IMR-90 (cell line): ENCODE measurements at regions not wholly inside any gene's neighbourhood (a gene's known extent, or its start where the extent isn't known, plus 50 kb on each side); places are given as distances from the start of the nearest gene placed in this dataset.

Experiments used
- ATAC-seq: fragments of 200-7000 bp; cut with Tn5 transposase; 2 replicates; pipeline ENCODE4 v1.9.1; 2020; ENCODE audit warnings: low read depth, mild to moderate bottlenecking, moderate library complexity
- BruUV-seq: library from RNA; stranded (reverse); fragments of 400-500 nt; replicated peaks from 2 replicates; lab custom pipeline; 2021; lab: Mats Ljungman, UMichigan
- CTCF ChIA-PET: fragments of 300-600 bp; formaldehyde crosslinking; extraction: SDS; loops from one replicate; lab custom pipeline; 2021; ENCODE audit warnings: antibody characterized with exemption; lab: Yijun Ruan, JAX
- POLR2A ChIA-PET: fragments of 300-600 bp; sonication (Branson Sonifier 250); formaldehyde crosslinking; loops from one replicate; lab custom pipeline; 2022; ENCODE audit warnings: antibody characterized with exemption; ENCODE audit not compliant: unreplicated experiment; lab: Charles Lee
- DNase-seq: peaks from one replicate; pipeline ENCODE4 v3.0.0; 2013
- H2AFZ ChIP-seq: replicated peaks from 2 replicates; pipeline ENCODE3; 2013; ENCODE audit warnings: low read length, mild to moderate bottlenecking; ENCODE audit not compliant: poor library complexity
- H2AK5ac ChIP-seq: 2 replicates; pipeline ENCODE4 v1.6.1; 2013; ENCODE audit warnings: low read depth, low read length, inconsistent platforms
- H2AK9ac ChIP-seq: replicated peaks from 2 replicates; pipeline ENCODE3; 2013; ENCODE audit warnings: mild to moderate bottlenecking, low read depth, low read length, moderate library complexity; ENCODE audit not compliant: poor library complexity
- H2BK120ac ChIP-seq: 2 replicates; pipeline ENCODE4 v1.6.1; 2013; ENCODE audit warnings: low read depth, low read length, inconsistent platforms
- H2BK15ac ChIP-seq: 3 replicates; pipeline ENCODE4 v1.6.1; 2013; ENCODE audit warnings: low read depth, low read length, inconsistent platforms
- H2BK20ac ChIP-seq: 2 replicates; pipeline ENCODE4 v1.6.1; 2013; ENCODE audit warnings: low read depth, mild to moderate bottlenecking, inconsistent platforms, low read length, moderate library complexity
- H2BK5ac ChIP-seq: 2 replicates; pipeline ENCODE4 v1.6.1; 2013; ENCODE audit warnings: mild to moderate bottlenecking, low read depth, low read length, inconsistent platforms; ENCODE audit not compliant: poor library complexity, severe bottlenecking
- H3K14ac ChIP-seq: replicated peaks from 2 replicates; pipeline ENCODE4 v1.6.1; 2013; ENCODE audit warnings: low read depth, low read length, inconsistent platforms
- H3K18ac ChIP-seq: 2 replicates; pipeline ENCODE4 v1.6.1; 2013; ENCODE audit warnings: low read depth, low read length, control low read depth
- H3K23ac ChIP-seq: 2 replicates; pipeline ENCODE4 v1.6.1; 2013; ENCODE audit warnings: low read depth, low read length, inconsistent platforms
- H3K27ac ChIP-seq: 2 replicates; pipeline ENCODE4 v1.5.1; 2013; ENCODE audit warnings: mild to moderate bottlenecking, control low read depth, low read length; ENCODE audit not compliant: insufficient read depth
- H3K27me3 ChIP-seq: 2 replicates; pipeline ENCODE4 v1.6.1; 2013; ENCODE audit warnings: low read length; ENCODE audit not compliant: control insufficient read depth, insufficient read depth
- H3K36me3 ChIP-seq: 2 replicates; pipeline ENCODE4 v1.6.1; 2013; ENCODE audit warnings: low read length, mixed read lengths; ENCODE audit not compliant: control insufficient read depth, insufficient read depth
- H3K4ac ChIP-seq: 2 replicates; pipeline ENCODE4 v1.6.1; 2013; ENCODE audit warnings: low read depth, low read length, inconsistent platforms
- H3K4me1 ChIP-seq: 2 replicates; pipeline ENCODE4 v1.6.1; 2013; ENCODE audit warnings: low read length, mixed read lengths; ENCODE audit not compliant: control insufficient read depth, insufficient read depth
- H3K4me2 ChIP-seq: 2 replicates; pipeline ENCODE4 v1.6.1; 2013; ENCODE audit warnings: low read depth, mild to moderate bottlenecking, control low read depth, low read length, moderate library complexity
- H3K4me3 ChIP-seq: 2 replicates; pipeline ENCODE4 v1.5.1; 2013; ENCODE audit warnings: low read depth, mild to moderate bottlenecking, control low read depth, low read length, moderate library complexity; ENCODE audit not compliant: insufficient read depth
- H3K56ac ChIP-seq: 2 replicates; pipeline ENCODE4 v1.6.1; 2013; ENCODE audit warnings: low read length, inconsistent platforms; ENCODE audit not compliant: insufficient read depth; ENCODE audit errors: extremely low read depth
- H3K79me1 ChIP-seq, 2 experiments: 2 replicates each; pipeline ENCODE4 v1.6.1; 2013; ENCODE audit warnings: low read length in 2 of 2, inconsistent platforms in 1 of 2, low read depth in 1 of 2
- H3K9ac ChIP-seq: 2 replicates; pipeline ENCODE4 v1.6.1; 2013; ENCODE audit warnings: low read depth, low read length, control low read depth
- H3K9me1 ChIP-seq: 2 replicates; pipeline ENCODE4 v1.6.1; 2013; ENCODE audit warnings: low read length, inconsistent platforms; ENCODE audit not compliant: insufficient read depth
- H3K9me3 ChIP-seq: 2 replicates; pipeline ENCODE4 v1.6.1; 2013; ENCODE audit warnings: low read length; ENCODE audit not compliant: control insufficient read depth, insufficient read depth
- H4K20me1 ChIP-seq: 2 replicates; pipeline ENCODE4 v1.6.1; 2013; ENCODE audit warnings: low read length, inconsistent platforms; ENCODE audit not compliant: insufficient read depth
- H4K5ac ChIP-seq: 2 replicates; pipeline ENCODE4 v1.6.1; 2013; ENCODE audit warnings: mild to moderate bottlenecking, low read depth, low read length, control low read depth
- H4K8ac ChIP-seq, 2 experiments: 2 replicates each; pipeline ENCODE4 v1.6.1; 2013; ENCODE audit warnings: low read depth in 2 of 2, low read length in 2 of 2, control low read depth in 1 of 2, inconsistent platforms in 1 of 2
- H4K91ac ChIP-seq: 2 replicates; pipeline ENCODE4 v1.6.1; 2013; ENCODE audit warnings: low read depth, low read length, inconsistent platforms; ENCODE audit not compliant: insufficient read depth
- BHLHE40 ChIP-seq: fragments of 150-350 bp; IDR thresholded peaks from 2 replicates; pipeline ENCODE4 v1.6.1; 2016; ENCODE audit warnings: mild to moderate bottlenecking, low read depth, low read length
- CEBPB ChIP-seq: IDR thresholded peaks from 2 replicates; pipeline ENCODE4 v1.6.1; 2012; ENCODE audit warnings: low read depth, low read length, improper control_type of control experiment
- CHD1 ChIP-seq: IDR thresholded peaks from 2 replicates; pipeline ENCODE4 v1.6.1; 2012; ENCODE audit warnings: low read depth, low read length, improper control_type of control experiment
- FOS ChIP-seq: fragments of 150-350 bp; IDR thresholded peaks from 2 replicates; pipeline ENCODE4 v1.6.1; 2016; ENCODE audit warnings: low read depth, low read length
- MAFK ChIP-seq: IDR thresholded peaks from 2 replicates; pipeline ENCODE4 v1.6.1; 2012; ENCODE audit warnings: low read depth, low read length, improper control_type of control experiment
- MAZ ChIP-seq: IDR thresholded peaks from 2 replicates; pipeline ENCODE4 v1.6.1; 2012; ENCODE audit warnings: low read depth, mild to moderate bottlenecking, low read length, improper control_type of control experiment, moderate library complexity, borderline replicate concordance
- MXI1 ChIP-seq: IDR thresholded peaks from 2 replicates; pipeline ENCODE4 v1.6.1; 2012; ENCODE audit warnings: low read depth, mild to moderate bottlenecking, low read length, moderate library complexity, borderline replicate concordance
- NFE2L2 ChIP-seq: fragments of 150-350 bp; IDR thresholded peaks from 2 replicates; pipeline ENCODE4 v1.6.1; 2016; ENCODE audit warnings: low read depth, mild to moderate bottlenecking, low read length
- POLR2A ChIP-seq: IDR thresholded peaks from 2 replicates; pipeline ENCODE4 v1.6.1; 2012; ENCODE audit warnings: mild to moderate bottlenecking, low read depth, low read length
- RAD21 ChIP-seq: IDR thresholded peaks from 2 replicates; pipeline ENCODE4 v1.6.1; 2012; ENCODE audit warnings: low read length, improper control_type of control experiment
- RCOR1 ChIP-seq: IDR thresholded peaks from 2 replicates; pipeline ENCODE4 v1.6.1; 2012; ENCODE audit warnings: mild to moderate bottlenecking, low read length, improper control_type of control experiment; ENCODE audit not compliant: insufficient replicate concordance
- RFX5 ChIP-seq: IDR thresholded peaks from 2 replicates; pipeline ENCODE4 v1.8.0; 2012; ENCODE audit warnings: low read depth, mild to moderate bottlenecking, low read length, moderate library complexity
- SMC3 ChIP-seq: fragments of 150-350 bp; IDR thresholded peaks from 2 replicates; pipeline ENCODE4 v1.6.1; 2016; ENCODE audit warnings: low read depth, mild to moderate bottlenecking, antibody characterized with exemption, low read length, moderate library complexity
- USF2 ChIP-seq: fragments of 150-350 bp; IDR thresholded peaks from 2 replicates; pipeline ENCODE4 v1.6.1; 2017; ENCODE audit warnings: mild to moderate bottlenecking, antibody characterized with exemption, low read length, low read depth
- WGBS, 2 experiments: methylation state at CpG; one replicate each; pipeline versions ENCODE4 v1.1.5 to v1.1.7; 2013; ENCODE audit warnings: missing lambda C conversion rate in 2 of 2; ENCODE audit not compliant: insufficient read length in 1 of 2; ENCODE audit errors: extremely low coverage in 2 of 2; 5-methylcytosine and 5-hydroxymethylcytosine counted together
- dilution Hi-C: fragments of 300-500 bp; cut with HindIII; formaldehyde crosslinking; loops from one replicate; pipeline ENCODE4 v1.14.3; 2018; ENCODE audit warnings: low sequenced_read_pairs; ENCODE audit not compliant: unreplicated experiment
- in situ Hi-C: fragments of 300-500 bp; cut with MboI; formaldehyde crosslinking; loops from 3 replicates; pipeline ENCODE4 v1.14.3; 2019; ENCODE audit warnings: low sequenced_read_pairs, inconsistent platforms, mixed read lengths
- intact Hi-C: fragments of 100-400 bp; cut with micrococcal nuclease; formaldehyde crosslinking; loops from 2 replicates; pipeline ENCODE4 v1.10.0; 2022
- TF ChIP-seq, protein P1 (sequence below): fragments of 150-350 bp; IDR thresholded peaks from 2 replicates; pipeline ENCODE4 v1.6.1; 2016; ENCODE audit warnings: low read depth, mild to moderate bottlenecking, low read length, moderate library complexity, borderline replicate concordance
- TF ChIP-seq, protein P2 (sequence below): conservative IDR thresholded peaks from 2 replicates; pipeline ENCODE4 v1.5.1; 2012; ENCODE audit warnings: mild to moderate bottlenecking, low read depth, low read length, improper control_type of control experiment

DNA sequence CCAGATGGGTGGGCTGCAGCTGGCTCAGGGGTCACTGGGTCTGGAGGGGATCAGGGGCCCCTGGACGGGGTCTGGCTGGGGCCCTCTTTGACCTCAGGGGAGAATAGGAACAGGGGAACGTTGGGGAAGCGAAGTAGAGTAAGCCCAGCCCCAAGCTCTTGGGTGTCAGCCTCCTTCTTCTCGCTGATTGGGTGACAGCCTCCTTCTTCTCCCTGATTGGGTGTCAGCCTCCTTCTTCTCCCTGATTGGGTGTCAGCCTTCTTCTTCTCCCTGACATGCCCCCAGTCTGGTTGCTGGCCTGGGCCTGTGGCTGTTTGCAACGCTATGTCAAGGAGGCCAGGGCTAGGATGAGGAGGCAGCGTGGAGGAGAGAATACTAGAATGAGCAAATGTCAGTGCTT lies 76.7 kb upstream of the CASZ1 start:
- no peak; the same call in 1 of the 2 replicates for ATAC-seq

More for the DNA sequence above, 76.7 kb upstream of the CASZ1 start:
- Histone ChIP-seq H3K23ac (no peak overlapping the region), H2AK5ac (no peak overlapping the region), H3K4me3 (no peak overlapping the region), H3K79me1 (no peaks in the 10 kb centered on the region), H3K9me3 (no peaks in the 10 kb centered on the region), H2BK120ac (no peak overlapping the region), H3K14ac (no peak overlapping the region), H3K27ac (no peak overlapping the region), H2AFZ (no peak overlapping the region), H3K36me3 (no peaks in the 10 kb centered on the region), H4K20me1 (no peaks in the 10 kb centered on the region), H3K18ac (no peak overlapping the region), H3K4ac (no peak overlapping the region), H4K5ac (no peak overlapping the region), H2BK15ac (no peak overlapping the region), H4K91ac (no peak overlapping the region), H3K27me3 (peaks cover 32% of the 10 kb centered on the region), H2BK20ac (no peak overlapping the region), H3K9me1 (no peaks in the 10 kb centered on the region), H4K8ac (no peak overlapping the region), H3K9ac (no peak overlapping the region), H3K56ac (no peak overlapping the region), H3K4me2 (no peak overlapping the region), H2AK9ac (no peak overlapping the region), H2BK5ac (no peak overlapping the region), H3K4me1 (no peaks in the 10 kb centered on the region)
- dilution Hi-C loops: no loop called here
- ChIA-PET POLR2A (no interaction called here), CTCF (no interaction called here)
- in situ Hi-C loops: no loop called here
- intact Hi-C loops: no loop called here
- no peak for TF ChIP-seq CHD1
- no peak for TF ChIP-seq BHLHE40
- no peak for TF ChIP-seq MAFK
- no peak for TF ChIP-seq USF2
- TF ChIP-seq NFE2L2: no peak
- no peak for TF ChIP-seq POLR2A
- TF ChIP-seq MXI1: no peak
- TF ChIP-seq SMC3: no peak
- TF ChIP-seq, protein P1, sequence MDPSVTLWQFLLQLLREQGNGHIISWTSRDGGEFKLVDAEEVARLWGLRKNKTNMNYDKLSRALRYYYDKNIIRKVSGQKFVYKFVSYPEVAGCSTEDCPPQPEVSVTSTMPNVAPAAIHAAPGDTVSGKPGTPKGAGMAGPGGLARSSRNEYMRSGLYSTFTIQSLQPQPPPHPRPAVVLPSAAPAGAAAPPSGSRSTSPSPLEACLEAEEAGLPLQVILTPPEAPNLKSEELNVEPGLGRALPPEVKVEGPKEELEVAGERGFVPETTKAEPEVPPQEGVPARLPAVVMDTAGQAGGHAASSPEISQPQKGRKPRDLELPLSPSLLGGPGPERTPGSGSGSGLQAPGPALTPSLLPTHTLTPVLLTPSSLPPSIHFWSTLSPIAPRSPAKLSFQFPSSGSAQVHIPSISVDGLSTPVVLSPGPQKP: no peak
- TF ChIP-seq MAZ: no peak
- TF ChIP-seq CEBPB: no peak
- TF ChIP-seq, protein P2, sequence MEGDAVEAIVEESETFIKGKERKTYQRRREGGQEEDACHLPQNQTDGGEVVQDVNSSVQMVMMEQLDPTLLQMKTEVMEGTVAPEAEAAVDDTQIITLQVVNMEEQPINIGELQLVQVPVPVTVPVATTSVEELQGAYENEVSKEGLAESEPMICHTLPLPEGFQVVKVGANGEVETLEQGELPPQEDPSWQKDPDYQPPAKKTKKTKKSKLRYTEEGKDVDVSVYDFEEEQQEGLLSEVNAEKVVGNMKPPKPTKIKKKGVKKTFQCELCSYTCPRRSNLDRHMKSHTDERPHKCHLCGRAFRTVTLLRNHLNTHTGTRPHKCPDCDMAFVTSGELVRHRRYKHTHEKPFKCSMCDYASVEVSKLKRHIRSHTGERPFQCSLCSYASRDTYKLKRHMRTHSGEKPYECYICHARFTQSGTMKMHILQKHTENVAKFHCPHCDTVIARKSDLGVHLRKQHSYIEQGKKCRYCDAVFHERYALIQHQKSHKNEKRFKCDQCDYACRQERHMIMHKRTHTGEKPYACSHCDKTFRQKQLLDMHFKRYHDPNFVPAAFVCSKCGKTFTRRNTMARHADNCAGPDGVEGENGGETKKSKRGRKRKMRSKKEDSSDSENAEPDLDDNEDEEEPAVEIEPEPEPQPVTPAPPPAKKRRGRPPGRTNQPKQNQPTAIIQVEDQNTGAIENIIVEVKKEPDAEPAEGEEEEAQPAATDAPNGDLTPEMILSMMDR: no peak
- TF ChIP-seq FOS: no peak
- TF ChIP-seq RAD21: no peak
- TF ChIP-seq RCOR1: no peak
- no peak for TF ChIP-seq RFX5
- BruUV-seq: no TSS peak
- WGBS, 2 experiments: 64% methylated on average over 3 of the region's 6 CpGs; no CpG with 5 or more reads in 1 of the 2 experiments
- DNase-seq: no peak
